H1 (cell line): ENCODE measurements at regions not wholly inside any gene's neighbourhood (a gene's known extent, or its start where the extent isn't known, plus 50 kb on each side); places are given as distances from the start of the nearest gene placed in this dataset.

ENCODE experiments used
- CTCF ChIA-PET: fragments of 300-600 bp; sonication (Branson Sonifier 250); formaldehyde crosslinking; loops from one replicate; lab custom pipeline; 2021; ENCODE audit not compliant: partially characterized antibody; lab: Charles Lee
- POLR2A ChIA-PET: fragments of 300-600 bp; sonication (Branson Sonifier 250); formaldehyde crosslinking; loops from one replicate; lab custom pipeline; 2021; ENCODE audit warnings: inconsistent platforms; ENCODE audit not compliant: partially characterized antibody; lab: Charles Lee
- DNase-seq, 2 experiments: peaks; one replicate each; pipeline versions ENCODE4 v3.0.0 to v3.0.0-alpha.2; 2010 to 2022; ENCODE audit warnings: low spot score in 2 of 2, low read depth in 1 of 2, mixed read lengths in 1 of 2
- FAIRE-seq: peaks from 2 replicates; lab custom pipeline; 2011; peaks lifted over from hg19 to GRCh38; lab: Jason Lieb, UNC
- H2AFZ ChIP-seq: 2 replicates; pipeline ENCODE4 v1.8.1; 2012; ENCODE audit warnings: low read length, inconsistent platforms
- H2AK5ac ChIP-seq: 2 replicates; pipeline ENCODE4 v1.6.1; 2013; ENCODE audit warnings: low read depth, low read length
- H2BK120ac ChIP-seq: replicated peaks from 2 replicates; pipeline ENCODE3; 2013; ENCODE audit warnings: low read depth, low read length, inconsistent platforms
- H2BK12ac ChIP-seq: 2 replicates; pipeline ENCODE4 v1.6.1; 2013; ENCODE audit warnings: low read depth, low read length
- H2BK15ac ChIP-seq: 2 replicates; pipeline ENCODE4 v1.6.1; 2013; ENCODE audit warnings: low read length
- H2BK20ac ChIP-seq: 2 replicates; pipeline ENCODE4 v1.6.1; 2013; ENCODE audit warnings: low read length
- H2BK5ac ChIP-seq: 2 replicates; pipeline ENCODE4 v1.6.1; 2013; ENCODE audit warnings: low read depth, low read length
- H3K14ac ChIP-seq: 2 replicates; pipeline ENCODE4 v1.6.1; 2013; ENCODE audit warnings: inconsistent platforms; ENCODE audit not compliant: insufficient read length
- H3K18ac ChIP-seq: 2 replicates; pipeline ENCODE4 v1.6.1; 2013; ENCODE audit warnings: low read length; ENCODE audit errors: extremely low read depth
- H3K23ac ChIP-seq: 2 replicates; pipeline ENCODE4 v1.6.1; 2013; ENCODE audit warnings: inconsistent platforms; ENCODE audit not compliant: insufficient read length
- H3K23me2 ChIP-seq: 2 replicates; pipeline ENCODE4 v1.6.1; 2013; ENCODE audit warnings: low read depth, low read length
- H3K27ac ChIP-seq: 2 replicates; pipeline ENCODE4 v1.6.1; 2011; ENCODE audit warnings: low read depth, low read length, inconsistent platforms
- H3K27me3 ChIP-seq, 4 experiments: replicated peaks in 1 of 4; 1 replicate in 1 of 4; 2 replicates in 3 of 4; pipeline versions ENCODE4 v1.6.1 to v1.8.1; 2011 to 2013; ENCODE audit warnings: low read length in 3 of 4, mild to moderate bottlenecking in 3 of 4, inconsistent platforms in 2 of 4, mixed read lengths in 2 of 4, moderate library complexity in 1 of 4; ENCODE audit not compliant: control insufficient read depth in 3 of 4, insufficient read depth in 3 of 4; ENCODE audit errors: extremely low read depth in 1 of 4
- H3K36me3 ChIP-seq, 4 experiments: 2 replicates each; pipeline versions ENCODE4 v1.6.1 to v1.8.1; 2011 to 2013; ENCODE audit warnings: mild to moderate bottlenecking in 4 of 4, low read length in 3 of 4, moderate library complexity in 2 of 4, control low read depth in 1 of 4, inconsistent platforms in 1 of 4; ENCODE audit not compliant: insufficient read depth in 4 of 4, control insufficient read depth in 2 of 4
- H3K4ac ChIP-seq: replicated peaks from 2 replicates; pipeline ENCODE3; 2013; ENCODE audit warnings: low read length, low read depth, mixed read lengths, inconsistent platforms; ENCODE audit not compliant: insufficient read length
- H3K4me1 ChIP-seq, 4 experiments: replicated peaks in 1 of 4; 1 replicate in 1 of 4; 2 replicates in 3 of 4; pipeline versions ENCODE4 v1.6.1 to v1.8.1; 2011 to 2013; ENCODE audit warnings: low read length in 3 of 4, inconsistent platforms in 2 of 4, mixed read lengths in 1 of 4; ENCODE audit not compliant: insufficient read depth in 4 of 4, control insufficient read depth in 3 of 4
- H3K4me2 ChIP-seq, 2 experiments: 2 replicates each; pipeline versions ENCODE4 v1.6.1 to v1.8.1; 2011 to 2013; ENCODE audit warnings: low read depth in 2 of 2, low read length in 2 of 2, control low read depth in 1 of 2, inconsistent platforms in 1 of 2, mild to moderate bottlenecking in 1 of 2; ENCODE audit not compliant: insufficient read depth in 1 of 2
- H3K4me3 ChIP-seq, 4 experiments: fragments of 200-600, 300-600 bp in 1 of 4; sonication (generic), shearing (Covaris generic), sonication (Bioruptor Twin) in 1 of 4; 2 replicates each; pipeline versions ENCODE4 v1.5.1 to v1.8.1; 2011 to 2016; ENCODE audit warnings: low read length in 4 of 4, low read depth in 3 of 4, control low read depth in 2 of 4, inconsistent platforms in 2 of 4, mild to moderate bottlenecking in 2 of 4, mixed read lengths in 1 of 4, moderate library complexity in 1 of 4; ENCODE audit not compliant: insufficient read depth in 2 of 4; ENCODE audit errors: extremely low read depth in 1 of 4
- H3K56ac ChIP-seq: replicated peaks from 2 replicates; pipeline ENCODE3; 2013; ENCODE audit warnings: low read depth, mild to moderate bottlenecking, mixed read lengths, low read length, inconsistent platforms; ENCODE audit not compliant: insufficient read length
- H3K79me1 ChIP-seq: 2 replicates; pipeline ENCODE4 v1.6.1; 2013; ENCODE audit warnings: low read depth, low read length, control low read depth
- H3K79me2 ChIP-seq, 2 experiments: 2 replicates each; pipeline versions ENCODE4 v1.6.1 to v1.8.1; 2012 to 2013; ENCODE audit warnings: low read length in 2 of 2, mild to moderate bottlenecking in 2 of 2, inconsistent platforms in 1 of 2; ENCODE audit not compliant: insufficient read depth in 2 of 2, control insufficient read depth in 1 of 2
- H3K9ac ChIP-seq, 4 experiments: replicated peaks in 1 of 4; 1 replicate in 1 of 4; 2 replicates in 3 of 4; pipeline versions ENCODE4 v1.6.1 to v1.8.1; 2011 to 2013; ENCODE audit warnings: low read depth in 3 of 4, low read length in 3 of 4, control low read depth in 2 of 4, mild to moderate bottlenecking in 2 of 4, moderate library complexity in 2 of 4, inconsistent platforms in 1 of 4; ENCODE audit errors: extremely low read depth in 1 of 4
- H3K9me3 ChIP-seq, 2 experiments: 2 replicates each; pipeline versions ENCODE4 v1.6.1 to v1.8.1; 2012 to 2013; ENCODE audit warnings: mild to moderate bottlenecking in 2 of 2, moderate library complexity in 2 of 2, control low read depth in 1 of 2, inconsistent platforms in 1 of 2, low read depth in 1 of 2, low read length in 1 of 2, mixed read lengths in 1 of 2; ENCODE audit not compliant: insufficient read depth in 2 of 2
- H4K20me1 ChIP-seq, 2 experiments: replicated peaks in 1 of 2; 2 replicates each; pipeline versions ENCODE3 to v1.8.1; 2011 to 2013; ENCODE audit warnings: inconsistent platforms in 2 of 2, low read length in 2 of 2, mild to moderate bottlenecking in 1 of 2; ENCODE audit not compliant: insufficient read depth in 2 of 2, control insufficient read depth in 1 of 2
- H4K5ac ChIP-seq: 2 replicates; pipeline ENCODE4 v1.6.1; 2013; ENCODE audit warnings: low read length, low read depth, mixed read lengths, inconsistent platforms; ENCODE audit not compliant: insufficient read length
- H4K8ac ChIP-seq: 2 replicates; pipeline ENCODE4 v1.8.0; 2013; ENCODE audit warnings: mild to moderate bottlenecking, moderate library complexity, low read length, inconsistent platforms; ENCODE audit not compliant: insufficient read depth; ENCODE audit errors: extremely low read depth
- H4K91ac ChIP-seq: replicated peaks from 2 replicates; pipeline ENCODE3; 2013; ENCODE audit warnings: low read length, mixed read lengths, inconsistent platforms; ENCODE audit not compliant: insufficient read length
- GTF2F1 ChIP-seq: IDR thresholded peaks from 2 replicates; pipeline ENCODE4 v1.6.1; 2012; ENCODE audit warnings: low read depth, low read length, improper control_type of control experiment, borderline replicate concordance
- SIN3A ChIP-seq, 2 experiments: IDR thresholded peaks in 1 of 2; conservative IDR thresholded peaks in 1 of 2; 2 replicates each; pipeline ENCODE4 v1.6.1; 2011 to 2012; ENCODE audit warnings: low read length in 2 of 2, improper control_type of control experiment in 1 of 2, low read depth in 1 of 2, mild to moderate bottlenecking in 1 of 2
- WGBS, 2 experiments: shearing (Covaris generic) in 1 of 2; methylation state at CpG; one replicate each; pipeline versions ENCODE4 v1.1.6 to v1.1.7; 2013 to 2015; ENCODE audit warnings: low lambda C conversion rate in 2 of 2, mixed read lengths in 2 of 2, inconsistent platforms in 1 of 2, low coverage in 1 of 2, missing lambda C conversion rate in 1 of 2; ENCODE audit not compliant: insufficient replicate concordance in 2 of 2, insufficient coverage in 1 of 2, insufficient read length in 1 of 2; ENCODE audit errors: extremely low coverage in 1 of 2, missing lambda C conversion rate in 1 of 2; 5-methylcytosine and 5-hydroxymethylcytosine counted together

- Histone ChIP-seq H3K9me3 (no peaks in the 10 kb centered on the region), H4K8ac (no peak overlapping the region), H2BK15ac (no peak overlapping the region), H3K27me3 (no peaks in the 10 kb centered on the region), H3K14ac (no peak overlapping the region), H4K91ac (no peak overlapping the region), H3K23me2 (no peaks in the 10 kb centered on the region; the same call in 1 of the 2 replicates), H2BK12ac (no peak overlapping the region), H2BK5ac (no peak overlapping the region), H3K36me3 (no peaks in the 10 kb centered on the region; a peak in 2 of 8 replicates), H2BK20ac (no peak overlapping the region), H2AFZ (no peak overlapping the region), H2BK120ac (no peak overlapping the region), H3K79me1 (no peaks in the 10 kb centered on the region), H3K27ac (no peak overlapping the region), H3K4me3 (no peak overlapping the region), H4K20me1 (peaks cover 0 to 2% of the 10 kb centered on the region in 2 experiments), H3K18ac (no peak overlapping the region), H3K9ac (no peak overlapping the region), H3K4me1 (peaks cover 5 to 7% (median 6%) of the 10 kb centered on the region in 4 experiments; a peak in 5 of 7 replicates), H3K4me2 (no peak overlapping the region), H3K4ac (no peak overlapping the region), H4K5ac (no peak overlapping the region), H3K56ac (no peak overlapping the region), H2AK5ac (no peak overlapping the region), H3K23ac (no peak overlapping the region), H3K79me2 (no peaks in the 10 kb centered on the region)
- peak; percentile 24 for FAIRE-seq
- WGBS, 2 experiments = 69% methylated on average over 3 of the region's 3 CpGs; no CpG with 5 or more reads in 1 of the 2 experiments
- no peak for DNase-seq
- no peak for TF ChIP-seq GTF2F1
- 0 out of 4 replicates have a peak, but pooled peaks of 1 of the 2 experiments have one; percentile 39 for TF ChIP-seq SIN3A (conservative IDR thresholded peaks at IDR 0.05 in 1 of 2, IDR thresholded peaks at IDR 0.05 in 1 of 2; ENCODE audit: low read depth in 1 of 2, low read length in 2 of 2)
- ChIA-PET POLR2A (interaction anchor here (0.8 kb wide), 1 partner anchor 8 kb away, joined by 4 read pairs; no protein-coding TSS in a partner anchor), CTCF (interaction anchor here (1.1 to 1.9 kb wide), 3 partner anchors 10 to 11 kb away, joined by 3 to 4 read pairs (median 4); no protein-coding TSS in a partner anchor)
These were observed 395.2 kb upstream of the TNC start for GRCh38 chr9:115513148-115513547.
